ENCODE measurements at regions not wholly inside any gene's neighbourhood (a gene's known extent, or its start where the extent isn't known, plus 50 kb on each side); places are given as distances from the start of the nearest gene placed in this dataset.

DNA sequence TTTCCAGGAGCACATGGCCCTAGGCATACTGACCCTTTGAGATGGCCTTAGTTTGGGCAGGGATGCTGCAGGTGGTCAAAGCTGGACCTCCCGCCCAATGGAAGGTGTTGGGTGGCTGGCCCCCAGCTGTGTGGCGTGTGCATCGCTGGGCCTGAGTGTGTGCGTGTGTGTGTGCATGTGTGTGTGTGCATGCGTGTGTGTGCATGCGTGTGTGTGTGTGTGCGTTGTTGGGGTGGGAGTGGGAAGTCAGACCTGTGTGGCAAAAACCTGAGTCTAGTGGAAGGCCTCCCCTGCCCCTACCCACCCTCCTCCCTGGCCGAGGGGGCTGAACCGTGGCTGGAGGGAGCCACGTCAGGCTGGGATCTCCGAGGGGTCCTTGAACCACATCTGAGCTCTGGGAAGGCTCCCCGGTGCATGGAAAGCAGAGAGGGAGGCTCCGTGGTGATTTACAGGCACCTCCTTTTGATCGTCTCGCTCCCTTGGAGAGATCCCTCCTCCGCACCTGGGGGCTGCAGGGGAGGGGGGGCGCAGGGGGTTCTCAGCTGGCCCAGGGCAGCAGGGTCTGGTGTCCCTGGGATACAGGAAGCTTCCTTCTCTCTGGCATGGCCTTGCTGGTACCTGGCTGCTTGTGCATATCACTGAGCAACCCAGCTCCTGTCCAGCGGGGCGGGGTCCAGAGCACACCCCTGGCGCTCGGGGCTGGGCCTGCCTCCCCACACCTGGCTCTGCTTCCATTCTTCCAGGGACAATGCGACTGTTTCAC lies 124.7 kb upstream of the WNT4 start:
- H3K36me3 Mint-ChIP-seq: no peaks in the 10 kb centered on the region
- TF ChIP-seq, protein P1, sequence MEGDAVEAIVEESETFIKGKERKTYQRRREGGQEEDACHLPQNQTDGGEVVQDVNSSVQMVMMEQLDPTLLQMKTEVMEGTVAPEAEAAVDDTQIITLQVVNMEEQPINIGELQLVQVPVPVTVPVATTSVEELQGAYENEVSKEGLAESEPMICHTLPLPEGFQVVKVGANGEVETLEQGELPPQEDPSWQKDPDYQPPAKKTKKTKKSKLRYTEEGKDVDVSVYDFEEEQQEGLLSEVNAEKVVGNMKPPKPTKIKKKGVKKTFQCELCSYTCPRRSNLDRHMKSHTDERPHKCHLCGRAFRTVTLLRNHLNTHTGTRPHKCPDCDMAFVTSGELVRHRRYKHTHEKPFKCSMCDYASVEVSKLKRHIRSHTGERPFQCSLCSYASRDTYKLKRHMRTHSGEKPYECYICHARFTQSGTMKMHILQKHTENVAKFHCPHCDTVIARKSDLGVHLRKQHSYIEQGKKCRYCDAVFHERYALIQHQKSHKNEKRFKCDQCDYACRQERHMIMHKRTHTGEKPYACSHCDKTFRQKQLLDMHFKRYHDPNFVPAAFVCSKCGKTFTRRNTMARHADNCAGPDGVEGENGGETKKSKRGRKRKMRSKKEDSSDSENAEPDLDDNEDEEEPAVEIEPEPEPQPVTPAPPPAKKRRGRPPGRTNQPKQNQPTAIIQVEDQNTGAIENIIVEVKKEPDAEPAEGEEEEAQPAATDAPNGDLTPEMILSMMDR (IDR thresholded peaks at IDR 0.05): no peak
- H3K9ac ChIP-seq (ENCODE audit: insufficient read depth, low read length, poor library complexity, severe bottlenecking): no peak overlapping the region
- H3K36me3 ChIP-seq (replicated peaks in 1 of 2; ENCODE audit: control insufficient read depth in 1 of 2, insufficient read depth in 2 of 2, low read length in 2 of 2): no peaks in the 10 kb centered on the region
- intact Hi-C loops (cut with micrococcal nuclease): no loop called here
- no peaks in the 10 kb centered on the region for H4K20me1 ChIP-seq (ENCODE audit: insufficient read depth, low read length)
- DNase-seq: no peak
- no peak overlapping the region for H3K4me2 ChIP-seq (replicated peaks; ENCODE audit: extremely low read depth, low read length, poor library complexity, severe bottlenecking)
- no peaks in the 10 kb centered on the region for H3K4me1 Mint-ChIP-seq
- no peak overlapping the region for H3K4me3 ChIP-seq (replicated peaks in 1 of 3; ENCODE audit: low read depth in 2 of 3, low read length in 3 of 3)
- no peak overlapping the region for H2AFZ ChIP-seq (ENCODE audit: insufficient read depth, low read depth, low read length, poor library complexity, severe bottlenecking)
- no peak overlapping the region for H3K27ac Mint-ChIP-seq
- peaks cover 0 to 3% (median 0%) of the 10 kb centered on the region in 7 donors for H3K9me3 Mint-ChIP-seq
- H3K4me3 Mint-ChIP-seq: no peak overlapping the region
- H3K27me3 Mint-ChIP-seq (ENCODE audit: low read depth in 3 of 3): peaks cover 0 to 8% (median 5%) of the 10 kb centered on the region in 3 donors
- H3K27me3 ChIP-seq (ENCODE audit: control insufficient read depth in 2 of 2, insufficient read depth in 2 of 2, low read length in 2 of 2): no peaks in the 10 kb centered on the region
- 81% methylated on average over 13 of the region's 22 CpGs for WGBS (ENCODE audit: insufficient coverage)
- H3K79me2 ChIP-seq (ENCODE audit: insufficient read depth, low read length): no peaks in the 10 kb centered on the region
- H3K27ac ChIP-seq (ENCODE audit: low read depth in 1 of 2, low read length in 2 of 2): no peak overlapping the region
- H3K9me3 ChIP-seq (replicated peaks in 1 of 2; ENCODE audit: control insufficient read depth in 1 of 2, insufficient read depth in 1 of 2, low read length in 2 of 2): no peaks in the 10 kb centered on the region
- H3K4me1 ChIP-seq (ENCODE audit: control insufficient read depth in 1 of 2, insufficient read depth in 2 of 2, low read length in 2 of 2): no peaks in the 10 kb centered on the region

DNA sequence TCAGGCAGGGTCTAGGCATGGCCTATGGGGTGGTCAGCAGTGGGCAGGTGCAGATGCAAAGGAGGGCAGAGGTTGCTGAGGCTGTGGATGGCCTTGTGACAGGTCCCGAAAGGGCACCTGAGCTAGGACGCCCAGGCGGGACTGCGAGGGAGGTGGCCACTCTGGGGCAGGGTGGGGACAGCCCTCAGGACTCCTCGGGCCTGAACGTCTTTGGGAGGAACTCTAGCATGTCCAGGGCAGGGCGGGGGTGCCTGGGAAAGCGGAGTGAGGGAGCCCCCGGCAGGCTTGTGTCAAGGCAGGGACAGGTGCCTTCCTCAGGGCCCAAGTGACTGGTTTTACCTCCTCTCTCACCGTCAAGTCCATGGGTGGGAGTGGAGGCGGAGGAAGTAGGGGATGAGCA lies 125.4 kb upstream of the WNT4 start:
- H3K9me3 ChIP-seq (replicated peaks in 1 of 2; ENCODE audit: control insufficient read depth in 1 of 2, insufficient read depth in 1 of 2, low read length in 2 of 2): no peaks in the 10 kb centered on the region
- intact Hi-C loops (cut with micrococcal nuclease): no loop called here
- no peaks in the 10 kb centered on the region for H4K20me1 ChIP-seq (ENCODE audit: insufficient read depth, low read length)
- no peak overlapping the region for H3K27ac ChIP-seq (ENCODE audit: low read depth in 1 of 2, low read length in 2 of 2)
- no peak overlapping the region for H3K4me2 ChIP-seq (replicated peaks; ENCODE audit: extremely low read depth, low read length, poor library complexity, severe bottlenecking)
- no peaks in the 10 kb centered on the region for H3K27me3 ChIP-seq (ENCODE audit: control insufficient read depth in 2 of 2, insufficient read depth in 2 of 2, low read length in 2 of 2)
- Mint-ChIP-seq H3K27me3 (ENCODE audit: low read depth in 3 of 3) (peaks cover 0 to 10% (median 5%) of the 10 kb centered on the region in 3 donors), H3K4me3 (no peak overlapping the region), H3K27ac (peak overlapping the region in 1 of 7 donors; percentile 46), H3K9me3 (peaks cover 0 to 3% (median 0%) of the 10 kb centered on the region in 7 donors), H3K4me1 (no peaks in the 10 kb centered on the region), H3K36me3 (no peaks in the 10 kb centered on the region)
- H2AFZ ChIP-seq (ENCODE audit: insufficient read depth, low read depth, low read length, poor library complexity, severe bottlenecking): no peak overlapping the region
- no peaks in the 10 kb centered on the region for H3K79me2 ChIP-seq (ENCODE audit: insufficient read depth, low read length)
- no peak for DNase-seq
- no peaks in the 10 kb centered on the region for H3K4me1 ChIP-seq (ENCODE audit: control insufficient read depth in 1 of 2, insufficient read depth in 2 of 2, low read length in 2 of 2)
- H3K36me3 ChIP-seq (replicated peaks in 1 of 2; ENCODE audit: control insufficient read depth in 1 of 2, insufficient read depth in 2 of 2, low read length in 2 of 2): no peaks in the 10 kb centered on the region
- no peak overlapping the region for H3K4me3 ChIP-seq (replicated peaks in 1 of 3; ENCODE audit: low read depth in 2 of 3, low read length in 3 of 3)
- TF ChIP-seq, protein P1 (IDR thresholded peaks at IDR 0.05): no peak
- H3K9ac ChIP-seq (ENCODE audit: insufficient read depth, low read length, poor library complexity, severe bottlenecking): no peak overlapping the region
- 82% methylated on average over 10 of the region's 11 CpGs for WGBS (ENCODE audit: insufficient coverage)

All from CD14-positive monocyte (primary cell).